Upper lobe of left lung (tissue), 4 donors: ENCODE measurements at regions not wholly inside any gene's neighbourhood (a gene's known extent, or its start where the extent isn't known, plus 50 kb on each side); places are given as distances from the start of the nearest gene placed in this dataset.

Experiments used
- CTCF ChIP-seq, 6 experiments: fragments of 450-650 bp in 4 of 6; fragments of 200-600 bp in 2 of 6; sonication (generic) in 2 of 6; IDR thresholded peaks; one replicate each; pipeline ENCODE4 v1.5.1; 2016 to 2019; ENCODE audit warnings: antibody characterized with exemption in 6 of 6
- EP300 ChIP-seq, 4 donors: sonication (generic); formaldehyde crosslinking; IDR thresholded peaks; one replicate each; pipeline ENCODE4 v1.5.1; 2017; ENCODE audit warnings: antibody characterized with exemption in 4 of 4, control low read depth in 2 of 4
- POLR2A ChIP-seq, 4 donors: fragments of 450-650 bp; IDR thresholded peaks; one replicate each; pipeline ENCODE4 v1.5.1; 2016 to 2017; ENCODE audit warnings: antibody characterized with exemption in 4 of 4, mild to moderate bottlenecking in 2 of 4
- POLR2AphosphoS5 ChIP-seq, 2 donors: sonication (generic); formaldehyde crosslinking; IDR thresholded peaks; one replicate each; pipeline ENCODE4 v1.5.1; 2017; ENCODE audit warnings: antibody characterized with exemption in 2 of 2

- TF ChIP-seq CTCF (IDR thresholded peaks at IDR 0.05) (no peak), POLR2A (IDR thresholded peaks at IDR 0.05) (no peak), POLR2AphosphoS5 (IDR thresholded peaks at IDR 0.05) (no peak), EP300 (IDR thresholded peaks at IDR 0.05) (no peak)
Observed at GRCh38 chr21:34272321-34272720, 91.5 kb upstream of the KCNE2 start.
